Testis (tissue), 2 donors: ENCODE measurements at regions not wholly inside any gene's neighbourhood (a gene's known extent, or its start where the extent isn't known, plus 50 kb on each side); places are given as distances from the start of the nearest gene placed in this dataset.

ENCODE experiments used
- CTCF ChIP-seq, 3 experiments: fragments of 450-650 bp in 2 of 3; fragments of 200-600 bp in 1 of 3; sonication (generic) in 1 of 3; IDR thresholded peaks; one replicate each; pipeline ENCODE4 v1.5.1; 2016 to 2019; ENCODE audit warnings: antibody characterized with exemption in 3 of 3, mild to moderate bottlenecking in 2 of 3, moderate library complexity in 1 of 3
- POLR2A ChIP-seq: fragments of 450-650 bp; IDR thresholded peaks from one replicate; pipeline ENCODE4 v1.6.1; 2017; ENCODE audit warnings: antibody characterized with exemption, mild to moderate bottlenecking, moderate library complexity

- TF ChIP-seq CTCF (IDR thresholded peaks at IDR 0.05) (no peak), POLR2A (no peak)
These were observed 618.0 kb downstream of the TFAP2A start for GRCh38 chr6:9796827-9797226.
